GM21528 (cell line): ENCODE measurements at regions not wholly inside any gene's neighbourhood (a gene's known extent, or its start where the extent isn't known, plus 50 kb on each side); places are given as distances from the start of the nearest gene placed in this dataset.

ENCODE experiments used
- ATAC-seq: cut with Tn5 transposase; IDR thresholded peaks from one replicate; pipeline ENCODE4 v1.9.1; 2021; ENCODE audit warnings: mild to moderate bottlenecking, moderate library complexity; ENCODE audit not compliant: unreplicated experiment, low FRiP score

GRCh38 chr4:171639540-171639939, 173.7 kb upstream of the GALNTL6 start:
- peak; percentile 96 for ATAC-seq

GRCh38 chr4:171636606-171637005, 176.6 kb upstream of the GALNTL6 start:
- no peak for ATAC-seq

GRCh38 chr4:171629737-171630136, 183.5 kb upstream of the GALNTL6 start:
- ATAC-seq = no peak

GRCh38 chr4:171629182-171629581, 184.0 kb upstream of the GALNTL6 start:
- peak; percentile 95 for ATAC-seq

- no peak for ATAC-seq
Observed at GRCh38 chr4:171626554-171626953, 186.7 kb upstream of the GALNTL6 start.

- no peak for ATAC-seq
Observed at GRCh38 chr4:171622729-171623128, 190.5 kb upstream of the GALNTL6 start.

- ATAC-seq = no peak
Observed at GRCh38 chr4:171621646-171622045, 191.6 kb upstream of the GALNTL6 start.

GRCh38 chr4:171612907-171613306, 200.3 kb upstream of the GALNTL6 start:
- no peak for ATAC-seq

GRCh38 chr4:171602638-171603355, 210.4 kb upstream of the GALNTL6 start:
- no peak for ATAC-seq

- ATAC-seq = no peak
Observed at GRCh38 chr4:171601091-171601490, 212.1 kb upstream of the GALNTL6 start.

- ATAC-seq = no peak
Observed at GRCh38 chr4:171599628-171600027, 213.6 kb upstream of the GALNTL6 start.

GRCh38 chr4:171594293-171594692, 218.9 kb upstream of the GALNTL6 start:
- no peak for ATAC-seq

GRCh38 chr4:171590716-171591115, 222.5 kb upstream of the GALNTL6 start:
- no peak for ATAC-seq

- ATAC-seq = no peak
Observed at GRCh38 chr4:171588764-171589163, 224.4 kb upstream of the GALNTL6 start.

- ATAC-seq = no peak
Observed at GRCh38 chr4:171588051-171588545, 225.1 kb upstream of the GALNTL6 start.

- ATAC-seq = no peak
Observed at GRCh38 chr4:171583790-171584189, 229.4 kb upstream of the GALNTL6 start.

GRCh38 chr4:171582961-171583581, 230.1 kb upstream of the GALNTL6 start:
- ATAC-seq = no peak

- no peak for ATAC-seq
Observed at GRCh38 chr4:171573181-171573580, 240.0 kb upstream of the GALNTL6 start.

- ATAC-seq = peak; percentile 88
Observed at GRCh38 chr4:171565130-171565788, 247.9 kb upstream of the GALNTL6 start.

GRCh38 chr4:171561419-171561818, 251.8 kb upstream of the GALNTL6 start:
- no peak for ATAC-seq

GRCh38 chr4:171553961-171554360, 259.2 kb upstream of the GALNTL6 start:
- ATAC-seq = no peak

GRCh38 chr4:171542640-171543039, 270.6 kb upstream of the GALNTL6 start:
- no peak for ATAC-seq
